Upper lobe of left lung (tissue), 6 donors: ENCODE measurements at regions not wholly inside any gene's neighbourhood (a gene's known extent, or its start where the extent isn't known, plus 50 kb on each side); places are given as distances from the start of the nearest gene placed in this dataset.

Source experiments
- ATAC-seq, 2 donors: fragments of 200-7000 bp; cut with Tn5 transposase; one replicate each; pipeline ENCODE4 v1.9.1; 2022; ENCODE audit warnings: mild to moderate bottlenecking in 2 of 2, moderate library complexity in 2 of 2; ENCODE audit not compliant: low FRiP score in 2 of 2
- DNase-seq, 2 donors: peaks; one replicate each; pipeline ENCODE4 v3.0.0-alpha.2; 2019 to 2020
- H3K27ac ChIP-seq, 4 donors: fragments of 200-600 bp; sonication (generic); one replicate each; pipeline ENCODE4 v1.5.1; 2016 to 2019
- H3K27me3 ChIP-seq, 4 donors: fragments of 200-600 bp; sonication (generic); one replicate each; pipeline ENCODE4 v1.5.1; 2017 to 2019
- H3K36me3 ChIP-seq, 4 donors: fragments of 200-600 bp; sonication (generic); one replicate each; pipeline ENCODE4 v1.5.1; 2016 to 2019
- H3K4me1 ChIP-seq, 4 donors: fragments of 200-600 bp; sonication (generic); one replicate each; pipeline ENCODE4 v1.5.1; 2018 to 2019
- H3K4me3 ChIP-seq, 4 donors: fragments of 200-600 bp; sonication (generic); one replicate each; pipeline ENCODE4 v1.5.1; 2017 to 2019; ENCODE audit warnings: mild to moderate bottlenecking in 2 of 4, moderate library complexity in 1 of 4
- H3K9me3 ChIP-seq, 4 donors: fragments of 200-600 bp; sonication (generic); one replicate each; pipeline ENCODE4 v1.5.1; 2018 to 2019
- EP300 ChIP-seq, 4 donors: sonication (generic); formaldehyde crosslinking; IDR thresholded peaks; one replicate each; pipeline ENCODE4 v1.5.1; 2017; ENCODE audit warnings: antibody characterized with exemption in 4 of 4, control low read depth in 2 of 4
- POLR2A ChIP-seq, 4 donors: fragments of 450-650 bp; IDR thresholded peaks; one replicate each; pipeline ENCODE4 v1.5.1; 2016 to 2017; ENCODE audit warnings: antibody characterized with exemption in 4 of 4, mild to moderate bottlenecking in 2 of 4
- POLR2AphosphoS5 ChIP-seq, 2 donors: sonication (generic); formaldehyde crosslinking; IDR thresholded peaks; one replicate each; pipeline ENCODE4 v1.5.1; 2017; ENCODE audit warnings: antibody characterized with exemption in 2 of 2
- WGBS, 2 donors: methylation state at CpG; one replicate each; pipeline ENCODE4 v1.1.5; 2017 to 2018; 5-methylcytosine and 5-hydroxymethylcytosine counted together
- TF ChIP-seq, protein P1 (sequence below), 6 experiments: fragments of 450-650 bp in 4 of 6; fragments of 200-600 bp in 2 of 6; sonication (generic) in 2 of 6; IDR thresholded peaks; one replicate each; pipeline ENCODE4 v1.5.1; 2016 to 2019; ENCODE audit warnings: antibody characterized with exemption in 6 of 6
- donor health status: DM: no; HTN: no; CAD: no; lungs with moderate emphysema.
- donor health status: DM: no; HTN: yes; CAD: no; lungs with severe emphysema.

DNA sequence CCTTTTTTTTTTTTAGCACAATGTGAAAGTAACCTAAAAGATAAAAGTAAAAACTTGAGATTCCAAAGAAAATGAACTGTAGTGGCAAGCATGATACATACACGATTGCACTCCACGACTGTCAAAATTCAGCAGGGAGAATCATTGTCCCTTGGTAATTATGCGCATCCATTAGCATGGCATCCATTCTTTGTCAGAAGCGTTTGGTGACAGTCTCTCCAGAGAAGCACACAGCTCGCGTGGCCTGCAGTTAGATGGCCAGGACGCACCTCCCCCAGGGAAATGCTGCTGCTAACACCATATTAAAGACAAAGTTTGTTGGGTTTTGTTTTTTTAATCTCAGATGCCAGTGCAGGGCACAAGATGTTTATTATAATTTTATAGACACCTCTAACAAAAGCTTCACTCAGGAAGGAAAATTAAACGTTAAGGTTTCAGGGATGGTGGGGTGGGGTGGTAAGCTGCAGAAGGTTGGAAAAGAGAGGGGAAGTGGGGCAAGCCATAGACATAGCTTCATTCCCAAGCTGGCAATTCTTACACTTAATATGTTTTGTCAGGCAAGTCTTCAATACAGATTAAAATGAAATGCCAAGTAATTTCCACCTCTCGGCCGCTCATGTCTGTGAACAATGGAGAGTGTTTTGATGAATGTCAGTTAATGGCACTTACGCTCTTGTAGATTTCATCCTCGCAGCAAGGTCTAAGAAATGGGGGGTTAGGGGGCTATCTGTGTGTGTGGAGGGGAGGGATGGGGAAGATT lies 142.8 kb upstream of the TOPAZ1 start:
- Histone ChIP-seq H3K36me3 (no peaks in the 10 kb centered on the region), H3K9me3 (no peaks in the 10 kb centered on the region), H3K4me1 (no peaks in the 10 kb centered on the region), H3K4me3 (no peak overlapping the region), H3K27me3 (no peaks in the 10 kb centered on the region), H3K27ac (no peak overlapping the region)
- WGBS, 2 donors, result 75 to 76% methylated on average over 12 of the region's 12 CpGs
- no peak for TF ChIP-seq POLR2AphosphoS5 (IDR thresholded peaks at IDR 0.05)
- TF ChIP-seq POLR2A (IDR thresholded peaks at IDR 0.05), result no peak
- TF ChIP-seq EP300 (IDR thresholded peaks at IDR 0.05), result no peak
- TF ChIP-seq, protein P1, sequence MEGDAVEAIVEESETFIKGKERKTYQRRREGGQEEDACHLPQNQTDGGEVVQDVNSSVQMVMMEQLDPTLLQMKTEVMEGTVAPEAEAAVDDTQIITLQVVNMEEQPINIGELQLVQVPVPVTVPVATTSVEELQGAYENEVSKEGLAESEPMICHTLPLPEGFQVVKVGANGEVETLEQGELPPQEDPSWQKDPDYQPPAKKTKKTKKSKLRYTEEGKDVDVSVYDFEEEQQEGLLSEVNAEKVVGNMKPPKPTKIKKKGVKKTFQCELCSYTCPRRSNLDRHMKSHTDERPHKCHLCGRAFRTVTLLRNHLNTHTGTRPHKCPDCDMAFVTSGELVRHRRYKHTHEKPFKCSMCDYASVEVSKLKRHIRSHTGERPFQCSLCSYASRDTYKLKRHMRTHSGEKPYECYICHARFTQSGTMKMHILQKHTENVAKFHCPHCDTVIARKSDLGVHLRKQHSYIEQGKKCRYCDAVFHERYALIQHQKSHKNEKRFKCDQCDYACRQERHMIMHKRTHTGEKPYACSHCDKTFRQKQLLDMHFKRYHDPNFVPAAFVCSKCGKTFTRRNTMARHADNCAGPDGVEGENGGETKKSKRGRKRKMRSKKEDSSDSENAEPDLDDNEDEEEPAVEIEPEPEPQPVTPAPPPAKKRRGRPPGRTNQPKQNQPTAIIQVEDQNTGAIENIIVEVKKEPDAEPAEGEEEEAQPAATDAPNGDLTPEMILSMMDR (IDR thresholded peaks at IDR 0.05), result no peak
- no peak for ATAC-seq
- DNase-seq, result no peak

DNA sequence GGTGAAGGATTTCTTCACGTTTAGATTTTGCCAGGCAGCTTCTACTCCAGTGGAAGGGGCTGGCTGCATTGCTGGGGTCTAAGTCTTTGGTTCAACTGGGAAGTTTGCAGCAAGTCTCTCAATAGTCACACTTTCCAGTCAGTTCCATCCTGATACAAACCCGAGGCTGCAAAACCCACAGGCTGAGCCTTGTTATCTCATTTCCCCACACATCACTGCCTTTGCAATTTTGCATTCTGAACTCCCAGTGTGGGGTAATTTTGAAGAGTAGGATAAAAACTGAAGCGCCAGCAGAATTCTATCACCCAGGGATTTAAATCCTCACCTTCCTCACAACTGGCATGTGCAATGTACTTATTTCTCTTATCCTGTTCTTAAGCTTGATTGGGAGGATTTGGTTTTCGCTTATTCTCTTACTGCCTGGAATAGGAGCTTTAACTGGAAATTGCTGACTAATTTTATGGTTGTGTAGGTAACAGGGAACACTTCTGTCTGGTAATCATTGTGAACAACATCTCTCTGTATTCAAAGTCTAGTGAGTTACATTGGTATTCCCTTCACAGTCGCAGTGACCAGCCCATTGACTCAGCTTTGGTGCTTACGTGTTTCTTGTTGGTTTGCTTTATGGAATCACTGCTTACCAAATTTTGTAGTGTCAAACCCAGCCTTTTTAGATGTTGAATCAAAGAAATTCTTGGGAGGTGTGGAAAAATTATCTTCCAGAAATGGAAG lies 142.0 kb upstream of the TOPAZ1 start:
- no peak for DNase-seq
- H3K4me3 ChIP-seq, result no peak overlapping the region
- no peaks in the 10 kb centered on the region for H3K27me3 ChIP-seq
- H3K9me3 ChIP-seq, result no peaks in the 10 kb centered on the region
- H3K36me3 ChIP-seq, result no peaks in the 10 kb centered on the region
- TF ChIP-seq POLR2A (IDR thresholded peaks at IDR 0.05), result no peak
- no peak for TF ChIP-seq EP300 (IDR thresholded peaks at IDR 0.05)
- TF ChIP-seq, protein P1 (IDR thresholded peaks at IDR 0.05), result no peak
- TF ChIP-seq POLR2AphosphoS5 (IDR thresholded peaks at IDR 0.05), result no peak
- no peaks in the 10 kb centered on the region for H3K4me1 ChIP-seq
- no peak overlapping the region for H3K27ac ChIP-seq
- ATAC-seq, result no peak
- 66 to 75% methylated on average over 6 of the region's 6 CpGs for WGBS, 2 donors

DNA sequence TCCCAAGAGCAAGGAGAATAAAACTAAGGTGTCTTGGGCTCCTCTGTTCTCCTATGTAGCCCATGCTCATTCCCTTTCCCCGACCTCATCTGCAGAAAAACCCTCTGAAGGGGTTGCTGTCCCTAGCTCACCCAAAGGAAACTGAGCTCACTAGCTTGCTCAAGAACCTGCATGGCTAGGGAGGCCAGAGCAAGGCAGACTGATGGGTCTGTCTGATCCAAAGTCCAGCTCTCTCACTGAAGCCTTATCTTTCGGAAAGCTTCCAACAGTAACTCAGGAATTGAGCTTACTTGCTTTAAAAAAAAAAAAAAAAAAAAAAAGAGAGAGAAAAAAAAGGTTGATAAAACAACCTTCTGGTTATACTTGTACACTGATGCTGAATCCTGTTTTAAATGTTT lies 141.4 kb upstream of the TOPAZ1 start:
- no peak for ATAC-seq
- no peak for DNase-seq
- Histone ChIP-seq H3K36me3 (no peaks in the 10 kb centered on the region), H3K27ac (no peak overlapping the region), H3K4me1 (no peaks in the 10 kb centered on the region), H3K4me3 (no peak overlapping the region), H3K27me3 (no peaks in the 10 kb centered on the region), H3K9me3 (no peaks in the 10 kb centered on the region)
- 78 to 88% methylated on average over 2 of the region's 2 CpGs for WGBS, 2 donors
- TF ChIP-seq POLR2A (IDR thresholded peaks at IDR 0.05) (no peak), POLR2AphosphoS5 (IDR thresholded peaks at IDR 0.05) (no peak), EP300 (IDR thresholded peaks at IDR 0.05) (no peak)
- TF ChIP-seq, protein P1 (IDR thresholded peaks at IDR 0.05), result no peak

DNA sequence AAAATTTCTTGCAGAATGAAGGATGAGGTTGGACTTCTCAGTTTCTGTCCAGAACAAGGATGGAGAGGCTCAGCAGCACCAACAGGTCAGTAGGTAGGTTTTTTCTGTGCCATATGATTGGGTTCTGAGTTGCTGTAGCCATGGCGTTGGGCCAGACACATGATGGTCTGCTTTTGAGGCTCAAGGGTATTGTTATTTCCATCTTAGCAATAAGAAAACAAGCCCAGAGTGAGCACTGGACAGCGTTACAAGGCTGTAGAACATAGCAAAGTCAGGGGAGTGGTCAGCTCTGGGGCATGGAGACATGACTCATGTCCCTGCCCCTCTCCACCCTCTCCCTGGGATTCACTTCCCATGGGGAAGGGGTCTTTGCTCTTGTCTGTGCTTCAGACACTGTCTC lies 137.6 kb upstream of the TOPAZ1 start:
- Histone ChIP-seq H3K27me3 (no peaks in the 10 kb centered on the region), H3K4me1 (no peaks in the 10 kb centered on the region), H3K36me3 (no peaks in the 10 kb centered on the region), H3K9me3 (no peaks in the 10 kb centered on the region), H3K27ac (no peak overlapping the region), H3K4me3 (no peak overlapping the region)
- TF ChIP-seq POLR2AphosphoS5 (IDR thresholded peaks at IDR 0.05) (no peak), POLR2A (IDR thresholded peaks at IDR 0.05) (no peak)
- TF ChIP-seq, protein P1 (IDR thresholded peaks at IDR 0.05), result no peak
- WGBS, 2 donors, result 75 to 90% methylated on average over 2 of the region's 2 CpGs
- DNase-seq (no peak), ATAC-seq (no peak)
